GM12878 (cell line): ENCODE measurements at regions not wholly inside any gene's neighbourhood (a gene's known extent, or its start where the extent isn't known, plus 50 kb on each side); places are given as distances from the start of the nearest gene placed in this dataset.

Experiments used
- ATAC-seq: fragments of 200-7000 bp; cut with Tn5 transposase; 3 replicates; pipeline ENCODE4 v1.9.1; 2020; ENCODE audit warnings: mild to moderate bottlenecking, moderate library complexity
- BruUV-seq: library from RNA; stranded (reverse); fragments of 400-500 nt; replicated peaks from 2 replicates; lab custom pipeline; 2021; lab: Mats Ljungman, UMichigan
- CTCF ChIA-PET: fragments of 300-600 bp; sonication (Branson Sonifier 250); formaldehyde crosslinking; extraction: SDS; loops from one replicate; lab custom pipeline; 2021; ENCODE audit warnings: inconsistent platforms; lab: Yijun Ruan, JAX
- POLR2A ChIA-PET: fragments of 350-600 bp; formaldehyde crosslinking; extraction: SDS; loops from one replicate; lab custom pipeline; 2021; ENCODE audit warnings: inconsistent platforms; lab: Charles Lee
- RAD21 ChIA-PET: fragments of 300-600 bp; sonication (Branson Sonifier 250); formaldehyde crosslinking; loops from one replicate; lab custom pipeline; 2023; ENCODE audit warnings: antibody characterized with exemption; ENCODE audit not compliant: unreplicated experiment; lab: Charles Lee
- SMC1A ChIA-PET: fragments of 300-600 bp; sonication (Branson Sonifier 250); formaldehyde crosslinking; loops from one replicate; lab custom pipeline; 2023; ENCODE audit not compliant: unreplicated experiment, uncharacterized antibody; lab: Charles Lee
- DNase-seq: peaks from one replicate; pipeline ENCODE4 v3.0.0-alpha.2; 2011; ENCODE audit warnings: low read depth, low spot score
- FAIRE-seq: peaks from 3 replicates; lab custom pipeline; 2011; peaks lifted over from hg19 to GRCh38; lab: Jason Lieb, UNC
- H2AFZ ChIP-seq: 2 replicates; pipeline ENCODE4 v1.6.0; 2011; ENCODE audit warnings: low read depth, low read length, control low read depth; ENCODE audit not compliant: control insufficient read depth
- H3K27ac ChIP-seq: 2 replicates; pipeline ENCODE4 v1.5.1; 2011; ENCODE audit warnings: control low read depth; ENCODE audit not compliant: control insufficient read depth, insufficient read depth
- H3K27me3 ChIP-seq, 2 experiments: replicated peaks in 1 of 2; 2 replicates each; pipeline versions ENCODE4 v1.6.0 to v1.6.1; 2011; ENCODE audit warnings: low read length in 1 of 2; ENCODE audit not compliant: control insufficient read depth in 2 of 2, insufficient read depth in 2 of 2
- H3K36me3 ChIP-seq, 2 experiments: 2 replicates each; pipeline ENCODE4 v1.5.1; 2011; ENCODE audit warnings: low read length in 1 of 2; ENCODE audit not compliant: control insufficient read depth in 2 of 2, insufficient read depth in 2 of 2
- H3K4me1 ChIP-seq: 2 replicates; pipeline ENCODE4 v1.6.1; 2011; ENCODE audit warnings: mild to moderate bottlenecking, low read length, moderate library complexity, mixed read lengths; ENCODE audit not compliant: control insufficient read depth, insufficient read depth
- H3K4me2 ChIP-seq: 2 replicates; pipeline ENCODE4 v1.6.0; 2011; ENCODE audit warnings: control low read depth; ENCODE audit not compliant: control insufficient read depth, insufficient read depth
- H3K4me3 ChIP-seq: fragments of 200-600 bp; sonication (generic); 2 replicates; pipeline ENCODE4 v1.5.1; 2016
- H3K79me2 ChIP-seq: 2 replicates; pipeline ENCODE4 v1.6.0; 2011; ENCODE audit warnings: low read length; ENCODE audit not compliant: control insufficient read depth, insufficient read depth
- H3K9ac ChIP-seq: 2 replicates; pipeline ENCODE4 v1.8.0; 2011; ENCODE audit warnings: low read length, control low read depth, mixed read lengths; ENCODE audit not compliant: control insufficient read depth, insufficient read depth
- H3K9me3 ChIP-seq: replicated peaks from 3 replicates; pipeline ENCODE4 v1.5.1; 2011; ENCODE audit warnings: mild to moderate bottlenecking, low read length; ENCODE audit not compliant: control insufficient read depth, insufficient read depth
- H4K20me1 ChIP-seq: 2 replicates; pipeline ENCODE4 v1.6.0; 2011; ENCODE audit not compliant: control insufficient read depth, insufficient read depth
- ASH2L ChIP-seq: fragments of 300-600, 200-600 bp; sonication (generic); IDR thresholded peaks from 2 replicates; pipeline ENCODE4 v1.6.1; 2017; ENCODE audit warnings: low read depth, mild to moderate bottlenecking, borderline replicate concordance
- ATF7 ChIP-seq: fragments of 450-650 bp; IDR thresholded peaks from 2 replicates; pipeline ENCODE4 v1.6.1; 2016; ENCODE audit warnings: low read depth, mild to moderate bottlenecking
- FOXK2 ChIP-seq: fragments of 450-650 bp; IDR thresholded peaks from 2 replicates; pipeline ENCODE4 v1.6.1; 2017; ENCODE audit warnings: mild to moderate bottlenecking, moderate library complexity
- GABPA ChIP-seq: IDR thresholded peaks from 2 replicates; pipeline ENCODE4 v1.6.1; 2014; ENCODE audit warnings: antibody characterized with exemption, low read depth, mild to moderate bottlenecking, inconsistent platforms
- NBN ChIP-seq: fragments of 450-650 bp; IDR thresholded peaks from 2 replicates; pipeline ENCODE4 v1.6.1; 2016
- PAX5 ChIP-seq: IDR thresholded peaks from 2 replicates; pipeline ENCODE4 v1.6.1; 2011; ENCODE audit warnings: low read depth, low read length, borderline replicate concordance
- RAD51 ChIP-seq: fragments of 450-650 bp; IDR thresholded peaks from 2 replicates; pipeline ENCODE4 v1.6.1; 2016; ENCODE audit warnings: moderate library complexity, mild to moderate bottlenecking, inconsistent platforms
- SMARCA5 ChIP-seq: fragments of 450-650 bp; IDR thresholded peaks from 2 replicates; pipeline ENCODE4 v1.6.1; 2017; ENCODE audit warnings: mild to moderate bottlenecking
- SREBF1 ChIP-seq: IDR thresholded peaks from 2 replicates; pipeline ENCODE4 v1.6.1; 2012; ENCODE audit warnings: mild to moderate bottlenecking, low read length
- SREBF2 ChIP-seq: IDR thresholded peaks from 2 replicates; pipeline ENCODE4 v1.6.1; 2012; ENCODE audit warnings: mild to moderate bottlenecking, low read length
- SUPT20H ChIP-seq: IDR thresholded peaks from 2 replicates; pipeline ENCODE4 v1.6.1; 2011; ENCODE audit warnings: low read depth, mild to moderate bottlenecking, low read length, moderate library complexity, borderline replicate concordance; ENCODE audit not compliant: control insufficient read depth
- ZNF274 ChIP-seq: IDR thresholded peaks from one replicate; pipeline ENCODE4 v1.8.0; 2011; ENCODE audit not compliant: insufficient read length, insufficient read depth
- ZZZ3 ChIP-seq: IDR thresholded peaks from 2 replicates; pipeline ENCODE4 v1.6.1; 2011; ENCODE audit warnings: low read depth; ENCODE audit not compliant: control insufficient read depth, insufficient read length
- WGBS: methylation state at CpG from one replicate; pipeline ENCODE4 v1.1.6; 2016; ENCODE audit warnings: low lambda C conversion rate; ENCODE audit not compliant: insufficient replicate concordance, insufficient coverage; ENCODE audit errors: missing lambda C conversion rate; 5-methylcytosine and 5-hydroxymethylcytosine counted together
- in situ Hi-C: fragments of 300-500 bp; cut with MboI; formaldehyde crosslinking; loops from 9 replicates; pipeline ENCODE4 v1.14.3; 2018; ENCODE audit warnings: mixed read lengths
- intact Hi-C: fragments of 100-400 bp; cut with micrococcal nuclease; formaldehyde crosslinking; loops from one replicate; pipeline ENCODE4 v1.14.2; 2022; ENCODE audit not compliant: unreplicated experiment

DNA sequence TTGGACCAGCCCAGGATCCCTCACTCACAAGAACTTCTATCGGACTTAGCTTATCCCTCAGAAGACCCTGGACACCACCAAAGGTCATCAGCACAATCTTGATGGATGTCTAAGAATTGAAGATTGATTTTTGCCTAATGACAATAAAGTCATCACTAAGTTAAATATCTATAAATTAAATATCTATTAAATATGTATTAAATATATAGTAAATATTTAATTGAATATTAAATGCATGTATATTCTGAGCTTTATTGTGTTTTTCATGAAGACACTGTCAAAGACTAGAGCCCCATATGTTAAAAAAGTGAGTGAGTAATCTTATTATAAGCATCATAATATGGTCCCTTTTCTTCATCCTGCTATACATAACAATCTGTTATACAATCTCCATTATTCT lies 751.1 kb downstream of the KCNJ2 start:
- DNase-seq (no peak), ATAC-seq (no peak), FAIRE-seq (no peak)
- BruUV-seq, result no TSS peak
- RAD21 ChIA-PET, result no interaction called here
- Histone ChIP-seq H3K4me2 (no peak overlapping the region), H3K4me1 (no peaks in the 10 kb centered on the region), H2AFZ (no peak overlapping the region), H3K36me3 (no peaks in the 10 kb centered on the region), H4K20me1 (no peaks in the 10 kb centered on the region), H3K9ac (no peak overlapping the region), H3K79me2 (no peaks in the 10 kb centered on the region), H3K4me3 (no peak overlapping the region), H3K27me3 (no peaks in the 10 kb centered on the region), H3K27ac (no peak overlapping the region), H3K9me3 (no peaks in the 10 kb centered on the region)
- intact Hi-C loops, result no loop called here
- CTCF ChIA-PET, result no interaction called here
- in situ Hi-C loops, result no loop called here
- WGBS, result 53% methylated on average over 1 of the region's 1 CpG
- SMC1A ChIA-PET, result interaction anchor here (0.7 kb wide), 1 partner anchor 84 kb away, joined by 3 read pairs; no protein-coding TSS in a partner anchor
- no peak for TF ChIP-seq SMARCA5
- no peak for TF ChIP-seq ASH2L
- no peak for TF ChIP-seq ZZZ3
- TF ChIP-seq PAX5, result no peak
- TF ChIP-seq NBN, result no peak
- no peak for TF ChIP-seq FOXK2
- TF ChIP-seq ATF7, result no peak
- TF ChIP-seq SUPT20H, result no peak
- no peak for TF ChIP-seq RAD51
- no peak for TF ChIP-seq ZNF274
- TF ChIP-seq GABPA, result no peak
- no peak for TF ChIP-seq SREBF1
- no peak for TF ChIP-seq SREBF2
- POLR2A ChIA-PET, result no interaction called here
